NCI-H1092 treated with DMSO at 0.1 percent for 48 hours (cell line): ENCODE measurements at regions not wholly inside any gene's neighbourhood (a gene's known extent, or its start where the extent isn't known, plus 50 kb on each side); places are given as distances from the start of the nearest gene placed in this dataset.
"Not testable (repeated sequence)": the region's sequence is repeated elsewhere in the genome, so short reads cannot be mapped to it uniquely, and the experiment has no call there.

Source experiments
- DNase-seq: peaks from one replicate; lab custom pipeline; 2025; lab: John Stamatoyannopoulos, UW

DNA sequence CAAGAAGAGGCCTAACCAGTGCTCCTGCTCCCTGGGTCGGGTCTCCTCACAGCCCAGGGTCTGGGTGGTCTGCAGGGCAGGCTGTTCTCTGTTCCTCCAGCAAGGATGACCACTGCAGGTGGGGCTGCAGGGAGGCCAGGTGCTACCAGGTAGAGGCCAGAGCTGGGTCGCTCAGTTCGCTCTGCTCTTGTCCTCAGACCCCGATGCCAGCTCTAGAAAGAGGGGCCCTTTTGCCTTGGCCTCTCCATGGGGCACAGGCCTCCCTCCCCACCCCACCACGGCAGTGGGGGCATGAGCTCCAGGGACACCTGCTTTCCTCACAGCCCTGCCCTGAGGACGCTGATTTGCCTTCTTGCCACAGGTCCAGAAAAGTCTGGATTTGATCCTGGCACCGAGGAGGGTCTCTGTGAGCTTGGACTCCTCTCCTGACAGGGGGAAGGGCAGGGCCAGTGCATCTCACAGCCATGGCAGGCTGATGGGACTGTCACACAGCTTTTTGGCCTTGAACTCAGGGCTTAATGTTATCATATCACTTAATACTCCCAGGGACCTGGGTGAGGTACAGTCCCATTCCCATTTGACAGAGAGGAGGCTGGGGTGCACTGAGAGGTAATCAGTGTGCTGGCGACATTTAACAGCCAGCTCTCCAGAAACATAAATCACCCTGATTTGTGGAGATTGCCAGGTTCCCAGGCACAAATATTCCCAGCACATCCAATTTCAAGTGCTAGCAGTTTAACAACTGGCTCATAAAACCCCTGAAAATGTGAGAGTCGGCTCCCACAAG, 273.0 kb upstream of the SFSWAP start:
- DNase-seq, result no peak

- not testable (repeated sequence) for DNase-seq
Measured at GRCh38 chr12:131438493-131438835, 272.4 kb upstream of the SFSWAP start.

DNA sequence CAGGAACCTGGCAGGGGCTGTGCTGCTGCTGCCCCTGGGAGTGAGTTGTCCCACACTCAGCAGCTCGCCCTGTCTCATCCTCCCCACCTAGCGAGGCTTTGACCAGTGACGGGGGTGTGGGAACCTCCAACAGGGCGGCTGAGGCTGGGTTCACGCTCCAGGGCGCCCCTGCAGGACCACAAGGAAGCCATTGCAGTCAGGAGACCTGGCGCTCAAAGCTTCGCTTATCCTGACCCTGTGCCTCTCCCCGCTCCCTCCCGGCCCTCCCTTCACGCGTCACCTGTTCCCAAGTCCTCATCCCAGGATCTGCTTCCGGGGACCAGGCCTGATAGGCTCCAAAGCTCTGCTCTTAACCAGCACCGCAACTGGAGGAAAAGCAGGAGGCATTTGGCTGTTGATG, 272.0 kb upstream of the SFSWAP start:
- no peak for DNase-seq

- not testable (repeated sequence) for DNase-seq
Measured at GRCh38 chr12:131439752-131440151, 271.1 kb upstream of the SFSWAP start.

GRCh38 chr12:131440209-131441059, 270.5 kb upstream of the SFSWAP start:
- DNase-seq, result not testable (repeated sequence)

DNA sequence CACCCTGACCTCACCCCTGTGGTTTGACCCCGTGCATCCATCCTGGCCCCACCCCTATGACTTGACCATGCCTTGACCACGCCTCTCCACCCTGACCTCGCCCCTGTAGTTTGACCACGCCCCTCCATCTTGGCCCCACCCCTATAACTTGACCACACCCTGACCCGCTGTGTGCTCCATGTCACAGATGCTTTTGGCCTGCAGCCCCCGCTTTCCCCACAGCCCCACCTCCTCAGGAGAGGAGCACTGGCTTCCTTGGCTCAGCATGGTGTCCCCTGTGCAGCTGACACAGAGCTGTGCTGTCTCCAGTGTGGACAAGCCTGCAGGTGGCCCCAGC, 269.9 kb upstream of the SFSWAP start:
- DNase-seq, result no peak

DNA sequence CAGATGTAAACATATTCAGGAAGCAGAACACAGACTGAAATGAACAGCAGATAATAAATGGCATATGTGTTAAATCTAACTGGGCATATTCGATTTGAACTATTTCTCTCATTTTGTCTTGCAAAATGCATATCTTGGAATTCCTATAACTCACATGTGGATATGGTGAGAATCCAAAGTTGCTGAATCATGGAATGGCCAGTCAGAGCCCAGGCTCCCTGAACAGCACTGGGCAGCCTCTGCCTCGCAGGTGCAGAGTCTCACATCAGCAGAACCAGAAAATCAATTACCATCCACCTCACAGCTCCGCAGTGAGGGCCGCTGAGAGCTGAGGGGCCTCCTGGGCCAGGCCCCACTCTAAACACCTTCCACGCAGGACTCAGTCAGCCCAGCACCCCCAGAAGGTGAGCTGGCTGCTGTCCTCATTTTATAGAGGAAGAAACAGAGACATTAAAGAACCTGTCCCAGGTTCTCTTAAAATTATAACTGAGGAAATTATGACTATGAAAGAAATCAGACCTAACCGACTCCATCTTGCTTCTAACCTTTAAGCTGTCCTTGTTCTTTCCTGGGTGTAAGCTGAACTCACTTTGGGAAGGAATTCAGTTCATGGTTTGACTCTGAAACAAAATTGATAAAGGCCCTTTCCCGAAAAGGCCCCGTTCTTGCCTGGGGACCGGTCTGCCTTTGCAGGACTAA, 269.1 kb upstream of the SFSWAP start:
- no peak for DNase-seq

DNA sequence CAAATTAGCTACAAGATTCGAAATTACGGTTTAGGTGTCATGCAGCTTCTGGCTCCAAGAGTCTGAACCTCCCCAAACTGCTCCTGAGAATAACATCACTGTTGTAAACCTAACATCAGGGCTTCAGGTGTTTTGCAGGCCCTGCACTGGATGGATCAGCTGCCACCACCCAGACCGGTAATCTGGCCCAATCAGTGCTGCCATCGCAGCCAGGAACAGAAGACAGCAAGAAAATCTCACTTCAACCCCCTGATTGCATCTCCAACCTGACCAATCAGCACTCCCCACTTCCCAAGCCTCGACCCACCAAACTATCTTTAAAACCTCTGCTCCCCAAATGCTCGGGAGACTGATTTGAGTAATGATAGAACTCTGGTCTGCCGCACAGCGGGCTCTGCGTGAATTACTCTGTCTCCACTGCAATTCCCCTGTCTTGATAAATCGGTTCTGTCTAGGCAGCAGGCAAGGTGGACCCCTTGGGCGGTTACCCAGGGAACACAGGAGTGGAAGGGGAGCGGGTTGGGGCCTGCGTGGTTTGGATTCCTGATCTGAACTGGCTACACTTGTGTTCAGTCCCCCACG, 268.5 kb upstream of the SFSWAP start:
- no peak for DNase-seq

DNA sequence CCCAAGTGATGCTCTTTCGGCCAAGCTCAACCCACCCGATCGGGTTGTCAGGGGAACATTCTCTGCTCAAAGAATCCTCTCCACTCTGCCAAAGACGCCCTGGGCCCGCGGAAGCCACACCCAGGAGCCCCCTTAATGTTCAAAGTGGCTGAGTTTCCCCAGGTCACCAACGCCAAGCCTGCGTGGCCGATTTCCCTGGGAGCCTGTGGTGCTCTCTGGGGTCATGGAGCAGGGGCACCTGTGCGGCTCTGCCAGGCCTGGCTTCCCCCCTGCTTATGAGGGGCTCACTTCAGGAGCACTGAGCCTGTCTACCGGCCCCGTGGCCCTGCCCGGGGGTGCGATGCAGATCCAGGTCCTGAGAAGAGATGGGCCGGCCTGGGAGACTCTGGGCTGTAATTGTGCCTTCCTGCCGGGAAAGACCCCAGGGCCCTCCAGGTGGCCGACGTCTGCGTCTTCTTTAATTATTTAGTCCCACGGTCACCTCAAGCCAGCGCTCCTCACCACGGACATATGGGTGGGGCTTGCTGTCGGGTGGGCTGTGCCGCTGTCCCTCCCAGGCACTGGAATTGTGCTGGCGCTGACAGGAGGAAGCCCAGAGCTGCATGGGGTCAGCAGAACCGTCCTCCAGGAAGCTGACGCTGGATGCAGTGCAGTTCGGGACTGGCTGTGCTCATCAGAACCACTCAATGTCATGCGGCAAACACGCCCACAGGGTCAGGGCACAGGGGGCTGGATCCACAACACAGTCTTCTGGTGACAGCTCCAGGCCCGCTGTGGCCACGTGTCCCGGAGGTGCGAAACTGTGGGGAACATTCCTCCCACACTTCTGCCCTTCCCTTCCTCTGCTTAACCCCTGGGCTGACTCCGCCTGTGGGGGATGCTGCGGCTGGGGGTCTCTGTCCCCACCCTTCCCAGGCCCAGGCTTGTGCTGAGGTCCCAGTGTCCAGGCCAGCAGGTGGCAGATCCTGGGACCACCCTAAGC, 267.6 kb upstream of the SFSWAP start:
- no peak for DNase-seq

DNA sequence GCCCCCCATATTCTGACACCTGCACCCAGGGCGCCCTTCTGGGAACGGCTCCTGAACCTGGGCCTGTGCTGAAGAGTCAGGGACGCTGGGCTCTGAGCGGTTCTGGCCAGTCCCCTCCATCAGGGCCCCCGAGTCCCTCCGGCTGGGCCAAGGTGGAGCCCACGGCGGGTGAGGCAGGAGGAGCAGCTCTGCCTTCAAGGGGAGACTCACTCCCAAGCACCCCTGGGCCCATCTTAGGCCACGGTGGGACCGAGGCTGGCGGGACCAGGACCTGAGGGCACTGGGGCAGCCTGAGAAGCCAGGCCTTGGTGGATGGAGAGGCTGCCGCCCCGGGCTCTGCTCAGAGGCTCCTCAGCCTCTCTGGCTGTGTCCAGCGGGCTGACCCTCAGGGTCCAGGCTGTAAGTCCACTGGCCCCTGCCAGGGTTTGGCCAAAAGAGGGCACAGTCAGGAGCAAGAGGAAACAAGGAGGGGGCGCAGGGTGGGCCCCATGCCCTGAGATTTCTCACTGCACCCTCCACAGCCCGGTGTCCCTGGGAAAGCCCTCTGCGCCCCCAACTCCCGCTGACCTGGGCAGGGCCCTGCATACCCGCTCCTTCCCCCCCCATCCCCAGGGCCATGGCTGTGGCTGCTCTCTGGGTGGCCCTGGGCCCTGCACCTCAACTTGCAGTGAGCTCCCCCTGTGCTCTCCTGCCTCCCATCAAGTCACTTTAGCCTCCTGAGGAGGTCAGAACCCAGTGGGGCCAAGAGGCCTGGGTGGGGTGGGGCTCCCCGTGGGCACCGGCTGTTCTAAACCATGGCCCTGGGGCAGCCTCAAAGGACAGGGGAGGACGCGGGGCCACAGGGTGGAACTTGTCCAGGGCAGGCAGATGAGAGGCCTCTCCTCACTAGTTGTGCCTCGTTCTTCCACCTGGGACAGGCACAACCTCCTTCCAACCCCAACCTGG, 266.4 kb upstream of the SFSWAP start:
- no peak for DNase-seq

GRCh38 chr12:131445184-131445774, 265.6 kb upstream of the SFSWAP start:
- no peak for DNase-seq

- DNase-seq, result no peak
Measured at GRCh38 chr12:131445795-131446194, 265.1 kb upstream of the SFSWAP start.

DNA sequence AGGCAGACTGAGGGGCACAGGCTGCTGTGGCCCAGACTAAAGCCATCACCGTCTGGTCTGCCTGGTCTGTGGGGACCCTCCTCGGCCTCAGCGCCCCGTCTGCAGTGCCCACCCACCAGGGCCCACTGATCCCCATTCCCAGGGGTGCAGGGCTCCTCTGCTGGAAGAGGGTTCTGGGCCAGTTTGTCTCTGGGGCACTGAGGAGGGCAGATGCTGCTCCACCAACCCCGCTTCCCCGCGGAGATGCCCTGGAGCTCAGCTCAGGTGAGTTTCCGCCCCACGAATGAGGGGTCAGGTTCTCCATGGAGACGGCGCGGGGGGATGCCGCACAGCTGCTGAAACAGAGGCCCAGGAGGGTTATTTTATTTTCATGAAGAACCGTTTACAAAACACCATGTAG, 263.3 kb upstream of the SFSWAP start:
- DNase-seq, result not testable (repeated sequence)

DNA sequence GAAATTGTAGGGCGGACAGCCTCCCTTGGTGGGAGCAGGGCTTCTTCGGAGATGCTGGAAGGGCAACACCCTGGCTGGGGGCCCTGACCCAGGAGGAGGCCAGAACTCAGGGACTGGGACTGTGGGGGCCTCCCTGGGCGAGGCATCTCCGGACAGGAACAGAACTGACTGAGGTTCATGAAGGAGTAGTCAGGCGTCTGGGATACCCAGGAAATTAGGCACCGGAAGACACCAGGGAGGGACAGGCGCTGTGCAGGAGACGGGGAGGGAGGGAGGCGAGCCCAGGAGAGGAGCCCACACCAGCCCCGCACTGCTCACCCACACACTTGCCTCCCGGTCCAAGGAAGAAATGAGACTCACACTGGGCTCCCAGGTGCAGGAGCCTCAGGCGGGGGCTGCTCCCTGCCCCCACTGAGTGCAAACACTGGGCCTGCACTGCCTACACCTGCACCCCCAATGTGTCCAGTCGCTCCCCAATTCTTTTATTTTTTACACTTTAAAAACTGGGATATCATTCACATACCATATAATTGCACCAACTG, 262.6 kb upstream of the SFSWAP start:
- DNase-seq, result no peak

- DNase-seq, result no peak
Measured at GRCh38 chr12:131449027-131449426, 261.9 kb upstream of the SFSWAP start.

GRCh38 chr12:131452444-131452860, 258.4 kb upstream of the SFSWAP start:
- DNase-seq, result no peak

DNA sequence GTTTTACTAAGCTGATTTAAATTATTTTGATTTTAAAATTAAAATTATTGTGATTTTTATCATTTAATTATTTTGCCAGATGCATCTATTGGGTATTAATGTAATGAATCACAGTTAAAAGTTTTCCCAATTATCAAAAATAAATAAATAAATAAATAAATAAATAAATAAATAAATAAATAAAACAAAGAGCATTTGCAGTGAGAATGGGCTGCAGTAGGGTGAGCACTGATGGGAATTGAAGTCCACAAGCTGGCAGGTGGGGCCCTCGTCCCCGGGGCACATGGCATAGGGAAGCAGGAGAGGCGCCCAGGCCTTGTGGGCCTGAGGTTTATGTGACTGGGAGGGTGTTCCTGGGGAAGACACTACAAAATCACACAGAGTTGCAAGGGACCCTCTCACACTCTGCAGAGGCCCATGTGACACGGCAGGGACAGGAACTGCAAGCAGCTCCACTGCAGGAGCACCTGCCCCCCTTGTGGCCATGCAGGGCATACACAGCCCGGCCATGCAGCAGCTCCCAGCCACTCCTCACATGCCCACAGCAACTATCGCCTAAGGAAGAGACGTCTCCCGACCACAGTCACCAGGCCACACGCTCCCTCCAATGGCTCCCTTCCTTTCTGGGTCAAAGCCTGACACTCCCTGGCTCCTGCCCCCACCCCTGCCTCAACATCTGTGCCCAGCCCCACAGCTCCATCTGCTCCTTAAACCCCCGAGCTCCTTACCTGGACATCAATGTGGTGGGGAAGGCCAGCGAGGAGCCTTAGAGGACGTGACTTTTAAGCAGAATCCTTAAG, 256.3 kb upstream of the SFSWAP start:
- DNase-seq, result peak; percentile 13

DNA sequence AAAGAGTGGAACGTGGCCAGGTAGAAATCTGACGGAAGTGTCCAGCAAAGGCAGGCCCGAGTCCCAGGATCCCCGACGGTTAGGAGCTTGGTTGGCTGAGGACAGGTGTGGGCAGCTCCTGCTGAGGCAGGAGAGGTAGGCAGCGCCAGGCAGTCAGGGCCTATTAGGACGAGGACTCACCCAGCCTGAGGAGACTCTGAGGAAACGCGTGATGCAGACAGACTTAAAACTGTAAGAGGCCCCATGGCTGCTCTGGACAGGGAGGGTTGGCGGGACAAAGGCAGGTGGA, 255.7 kb upstream of the SFSWAP start:
- no peak for DNase-seq

- DNase-seq, result no peak
Measured at GRCh38 chr12:131455581-131456110, 255.2 kb upstream of the SFSWAP start.
